ENCODE measurements at regions not wholly inside any gene's neighbourhood (a gene's known extent, or its start where the extent isn't known, plus 50 kb on each side); places are given as distances from the start of the nearest gene placed in this dataset.

DNA sequence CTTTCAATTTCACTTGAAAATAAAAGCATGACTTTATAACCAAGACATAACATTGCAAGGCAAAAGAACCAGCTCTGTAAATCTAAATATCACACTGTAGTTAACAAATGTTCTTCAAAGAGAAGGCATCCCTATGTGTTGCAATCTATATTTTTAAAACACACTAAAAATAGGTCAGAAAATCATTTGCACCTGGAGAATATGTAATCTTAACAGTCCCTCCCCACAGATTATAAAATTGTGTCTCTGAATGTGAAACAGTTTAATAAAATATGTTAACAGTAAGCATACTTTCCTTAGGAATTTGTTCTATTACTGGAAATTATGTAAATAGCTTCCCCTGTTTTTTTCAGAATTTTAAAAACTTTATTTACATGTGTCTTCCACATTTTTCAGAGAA is 351.9 kb downstream of the COL12A1 start:
- no peak overlapping the region for H3K27ac ChIP-seq (ENCODE audit: low read length in 2 of 2)
- no peaks in the 10 kb centered on the region for H3K36me3 ChIP-seq (replicated peaks in 1 of 2; ENCODE audit: control extremely low read depth in 1 of 2, control insufficient read depth in 1 of 2, extremely low read depth in 1 of 2, insufficient read depth in 2 of 2, low read length in 1 of 2)
- Mint-ChIP-seq H3K27me3 (no peaks in the 10 kb centered on the region), H3K4me3 (no peak overlapping the region), H3K9me3 (ENCODE audit: insufficient read depth) (no peaks in the 10 kb centered on the region), H3K4me1 (no peaks in the 10 kb centered on the region), H3K27ac (no peak overlapping the region)
- no peaks in the 10 kb centered on the region for H4K20me1 ChIP-seq (ENCODE audit: control insufficient read depth, insufficient read depth, low read length, poor library complexity, severe bottlenecking)
- DNase-seq: no peak
- H2AFZ ChIP-seq (ENCODE audit: insufficient read depth, low read depth, low read length, poor library complexity, severe bottlenecking): no peak overlapping the region
- H3K4me3 ChIP-seq (ENCODE audit: control extremely low read depth in 1 of 5, extremely low read depth in 1 of 5, insufficient read depth in 1 of 5, low read depth in 2 of 5, low read length in 4 of 5): no peak overlapping the region
- TF ChIP-seq, protein P1, sequence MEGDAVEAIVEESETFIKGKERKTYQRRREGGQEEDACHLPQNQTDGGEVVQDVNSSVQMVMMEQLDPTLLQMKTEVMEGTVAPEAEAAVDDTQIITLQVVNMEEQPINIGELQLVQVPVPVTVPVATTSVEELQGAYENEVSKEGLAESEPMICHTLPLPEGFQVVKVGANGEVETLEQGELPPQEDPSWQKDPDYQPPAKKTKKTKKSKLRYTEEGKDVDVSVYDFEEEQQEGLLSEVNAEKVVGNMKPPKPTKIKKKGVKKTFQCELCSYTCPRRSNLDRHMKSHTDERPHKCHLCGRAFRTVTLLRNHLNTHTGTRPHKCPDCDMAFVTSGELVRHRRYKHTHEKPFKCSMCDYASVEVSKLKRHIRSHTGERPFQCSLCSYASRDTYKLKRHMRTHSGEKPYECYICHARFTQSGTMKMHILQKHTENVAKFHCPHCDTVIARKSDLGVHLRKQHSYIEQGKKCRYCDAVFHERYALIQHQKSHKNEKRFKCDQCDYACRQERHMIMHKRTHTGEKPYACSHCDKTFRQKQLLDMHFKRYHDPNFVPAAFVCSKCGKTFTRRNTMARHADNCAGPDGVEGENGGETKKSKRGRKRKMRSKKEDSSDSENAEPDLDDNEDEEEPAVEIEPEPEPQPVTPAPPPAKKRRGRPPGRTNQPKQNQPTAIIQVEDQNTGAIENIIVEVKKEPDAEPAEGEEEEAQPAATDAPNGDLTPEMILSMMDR (IDR thresholded peaks at IDR 0.05): no peak
- TF ChIP-seq EZH2 (IDR thresholded peaks at IDR 0.05; ENCODE audit: borderline replicate concordance, insufficient read depth, low read depth, low read length, poor library complexity, severe bottlenecking): no peak
- POLR2A ChIA-PET: no interaction called here
- H3K9me3 ChIP-seq (ENCODE audit: control extremely low read depth in 1 of 3, control insufficient read depth in 2 of 3, insufficient read depth in 1 of 3, low read length in 2 of 3): no peaks in the 10 kb centered on the region
- intact Hi-C loops (cut with micrococcal nuclease): no loop called here
- no peak overlapping the region for H3K9ac ChIP-seq (ENCODE audit: low read length)
- H3K4me2 ChIP-seq (replicated peaks; ENCODE audit: low read depth, low read length, poor library complexity, severe bottlenecking): no peak overlapping the region
- no peaks in the 10 kb centered on the region for H3K27me3 ChIP-seq (replicated peaks in 1 of 4; ENCODE audit: control extremely low read depth in 1 of 4, control insufficient read depth in 3 of 4, insufficient read depth in 4 of 4, low read length in 3 of 4)
- CTCF ChIA-PET: no interaction called here
- ATAC-seq (ENCODE audit: low read depth): no peak
- H3K79me2 ChIP-seq (ENCODE audit: control insufficient read depth, insufficient read depth, low read length): no peaks in the 10 kb centered on the region
- no peaks in the 10 kb centered on the region for H3K4me1 ChIP-seq (ENCODE audit: control insufficient read depth in 2 of 2, insufficient read depth in 2 of 2, low read length in 2 of 2)

DNA sequence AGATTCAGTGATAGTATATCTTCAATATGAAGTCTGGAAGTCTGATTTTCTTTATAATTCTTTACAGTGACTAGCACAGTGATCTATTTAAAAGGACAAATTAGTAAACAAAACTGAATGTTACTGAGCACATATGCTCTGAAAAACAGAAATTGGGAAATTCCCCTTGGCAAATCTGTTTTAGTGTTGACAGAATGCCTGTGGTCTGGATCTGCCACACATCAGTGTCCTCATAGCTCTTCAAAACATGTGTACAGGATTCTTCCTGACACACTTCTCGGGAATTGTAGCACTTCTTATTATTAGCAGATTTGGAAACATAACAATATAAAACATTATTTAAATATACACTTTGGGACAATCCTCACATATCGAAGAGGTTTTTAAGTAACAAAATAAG is 354.3 kb downstream of the COL12A1 start:
- no peak for TF ChIP-seq EZH2 (IDR thresholded peaks at IDR 0.05; ENCODE audit: borderline replicate concordance, insufficient read depth, low read depth, low read length, poor library complexity, severe bottlenecking)
- TF ChIP-seq, protein P1 (IDR thresholded peaks at IDR 0.05): no peak
- Histone ChIP-seq H3K4me3 (ENCODE audit: control extremely low read depth in 1 of 5, extremely low read depth in 1 of 5, insufficient read depth in 1 of 5, low read depth in 2 of 5, low read length in 4 of 5) (no peak overlapping the region), H3K4me2 (replicated peaks; ENCODE audit: low read depth, low read length, poor library complexity, severe bottlenecking) (no peak overlapping the region), H3K9ac (ENCODE audit: low read length) (no peak overlapping the region), H3K36me3 (replicated peaks in 1 of 2; ENCODE audit: control extremely low read depth in 1 of 2, control insufficient read depth in 1 of 2, extremely low read depth in 1 of 2, insufficient read depth in 2 of 2, low read length in 1 of 2) (no peaks in the 10 kb centered on the region), H2AFZ (ENCODE audit: insufficient read depth, low read depth, low read length, poor library complexity, severe bottlenecking) (no peak overlapping the region), H3K79me2 (ENCODE audit: control insufficient read depth, insufficient read depth, low read length) (no peaks in the 10 kb centered on the region), H3K27me3 (replicated peaks in 1 of 4; ENCODE audit: control extremely low read depth in 1 of 4, control insufficient read depth in 3 of 4, insufficient read depth in 4 of 4, low read length in 3 of 4) (no peaks in the 10 kb centered on the region), H4K20me1 (ENCODE audit: control insufficient read depth, insufficient read depth, low read length, poor library complexity, severe bottlenecking) (no peaks in the 10 kb centered on the region), H3K27ac (ENCODE audit: low read length in 2 of 2) (no peak overlapping the region), H3K9me3 (ENCODE audit: control extremely low read depth in 1 of 3, control insufficient read depth in 2 of 3, insufficient read depth in 1 of 3, low read length in 2 of 3) (no peaks in the 10 kb centered on the region), H3K4me1 (ENCODE audit: control insufficient read depth in 2 of 2, insufficient read depth in 2 of 2, low read length in 2 of 2) (no peaks in the 10 kb centered on the region)
- ChIA-PET CTCF (no interaction called here), POLR2A (no interaction called here)
- H3K4me1 Mint-ChIP-seq: no peaks in the 10 kb centered on the region
- intact Hi-C loops (cut with micrococcal nuclease): no loop called here
- no peak overlapping the region for H3K27ac Mint-ChIP-seq
- DNase-seq (no peak), ATAC-seq (ENCODE audit: low read depth) (no peak)
- H3K27me3 Mint-ChIP-seq: no peaks in the 10 kb centered on the region
- no peaks in the 10 kb centered on the region for H3K9me3 Mint-ChIP-seq (ENCODE audit: insufficient read depth)
- no peak overlapping the region for H3K4me3 Mint-ChIP-seq
- WGBS (ENCODE audit: insufficient coverage): no CpG with 5 or more reads among the region's 2 CpGs
